HG02763 (cell line): ENCODE measurements at regions not wholly inside any gene's neighbourhood (a gene's known extent, or its start where the extent isn't known, plus 50 kb on each side); places are given as distances from the start of the nearest gene placed in this dataset.

Experiments used
- ATAC-seq: cut with Tn5 transposase; IDR thresholded peaks from one replicate; pipeline ENCODE4 v1.9.1; 2021; ENCODE audit warnings: mild to moderate bottlenecking, moderate library complexity; ENCODE audit not compliant: unreplicated experiment

DNA sequence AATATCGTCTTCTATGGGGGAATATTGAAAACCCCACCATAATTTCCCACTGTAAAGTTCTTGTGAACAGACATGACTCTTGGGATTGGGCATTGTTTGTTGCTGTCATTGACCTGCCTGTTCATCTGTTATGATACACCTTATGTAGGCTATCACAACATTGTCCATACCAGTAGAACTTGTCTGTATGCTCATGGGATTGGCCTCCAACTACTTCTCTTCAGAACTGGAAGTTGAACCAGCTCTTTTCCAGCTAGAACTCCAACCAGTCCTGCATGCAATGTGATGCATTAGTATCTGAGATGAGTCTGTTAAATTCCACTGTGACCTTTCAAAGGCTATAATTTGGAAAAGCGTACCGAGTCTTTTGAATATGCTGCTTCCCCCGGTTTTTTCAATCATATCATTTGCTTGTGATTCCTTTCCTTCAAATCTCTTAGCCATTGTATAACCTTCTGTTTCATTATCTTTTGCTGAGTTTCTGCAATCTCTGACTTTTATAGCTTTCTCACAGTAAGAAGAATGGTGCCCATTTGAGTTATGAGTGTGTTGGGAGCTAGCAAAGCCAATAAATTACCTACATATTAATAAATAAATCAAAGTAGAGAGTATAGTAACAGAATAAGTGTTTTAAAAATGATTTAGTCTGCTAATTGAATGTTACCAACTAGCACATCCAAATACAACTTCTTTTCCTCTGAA, 101.9 kb downstream of the PLK2 start:
- no peak for ATAC-seq

DNA sequence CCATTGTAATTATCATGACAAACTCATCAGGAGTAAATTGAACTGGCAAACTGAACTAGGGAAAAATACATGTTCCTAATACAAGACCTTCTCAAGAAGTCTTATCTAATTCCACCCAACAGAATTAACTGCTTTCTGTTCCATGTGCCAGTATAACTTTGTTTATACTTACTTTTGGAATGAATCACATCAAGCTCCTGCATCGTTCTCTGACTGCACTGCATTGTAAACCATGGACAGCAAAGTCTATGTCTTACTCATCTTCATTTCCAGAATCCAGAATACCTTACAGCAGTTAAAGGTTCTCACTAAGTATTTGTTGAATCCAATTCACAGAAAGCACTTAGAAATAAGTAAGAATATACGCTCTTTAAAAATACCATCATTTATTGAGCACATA, 102.8 kb downstream of the PLK2 start:
- no peak for ATAC-seq

DNA sequence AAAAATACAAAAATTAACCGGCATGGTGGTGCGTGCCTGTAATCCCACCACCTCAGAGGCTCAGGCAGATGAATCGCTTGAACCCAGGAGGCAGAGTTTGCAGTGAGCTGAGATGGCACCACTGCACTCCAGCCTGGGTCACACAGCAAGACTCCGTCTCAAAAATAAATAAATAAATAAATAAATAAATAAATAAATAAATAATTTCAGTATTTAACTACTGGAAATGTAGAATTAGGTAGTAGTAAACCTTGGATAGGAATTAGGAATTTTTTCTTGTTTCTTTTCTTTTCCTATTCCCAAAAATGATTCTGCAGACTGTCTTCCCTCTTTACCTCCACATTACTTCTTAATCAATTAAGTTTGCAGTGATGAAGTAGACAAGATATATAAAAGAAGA, 103.2 kb downstream of the PLK2 start:
- ATAC-seq, result no peak

DNA sequence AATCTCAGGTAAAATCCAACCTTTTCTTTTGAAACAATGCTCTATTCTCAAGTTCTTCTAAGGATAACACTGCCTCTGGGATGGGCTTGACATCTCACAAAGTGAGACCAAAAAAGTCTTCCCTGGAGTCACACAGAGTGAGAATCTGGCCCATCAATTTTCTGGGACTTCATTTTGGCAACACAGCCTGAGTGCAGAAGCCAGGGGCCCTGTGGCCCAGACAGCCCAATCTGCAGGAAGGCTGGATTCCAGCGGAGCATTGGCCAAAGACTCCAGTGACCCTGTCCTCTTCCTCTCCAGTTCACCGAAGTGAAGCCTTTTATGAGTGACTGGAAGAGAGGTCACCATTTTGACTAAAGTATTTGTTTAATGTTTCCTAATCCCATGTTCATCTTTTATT, 105.1 kb downstream of the PLK2 start:
- no peak for ATAC-seq

DNA sequence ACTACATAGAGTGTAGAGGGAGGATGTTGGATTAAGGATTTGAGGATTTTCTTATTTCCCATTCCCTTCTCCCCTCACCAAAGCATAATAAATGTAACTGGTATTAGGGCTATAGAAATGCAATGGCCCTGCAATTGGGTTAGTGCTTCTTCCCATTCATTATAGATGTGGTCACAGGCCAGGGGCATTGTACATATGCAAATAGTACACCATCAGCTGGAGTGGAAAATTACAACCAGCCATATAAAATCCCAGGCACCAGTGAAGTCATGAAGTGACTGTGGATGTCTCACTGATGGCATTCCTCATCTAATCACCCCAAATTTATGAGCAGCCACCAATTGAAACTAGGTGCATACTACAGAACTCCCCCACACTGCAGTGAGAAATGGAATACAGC, 105.9 kb downstream of the PLK2 start:
- ATAC-seq, result no peak

DNA sequence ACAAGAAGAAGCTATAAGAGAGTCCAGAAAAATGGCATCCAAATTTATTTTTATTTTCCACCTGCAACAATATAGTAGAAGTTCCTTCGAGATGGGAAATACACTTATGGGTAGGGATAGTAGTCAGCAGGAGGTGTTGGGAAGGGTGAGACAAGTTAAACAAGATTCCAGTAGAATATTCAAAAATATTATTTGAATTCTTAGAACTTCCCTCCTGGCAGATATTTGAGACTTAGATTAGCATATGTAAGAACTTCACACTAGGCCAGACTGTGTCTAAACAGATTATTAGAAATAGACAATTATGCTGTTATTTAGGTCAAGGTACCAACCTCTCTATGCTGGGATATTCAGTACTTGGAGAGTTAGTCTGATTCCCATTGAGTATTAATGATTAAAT, 108.7 kb downstream of the PLK2 start:
- no peak for ATAC-seq

DNA sequence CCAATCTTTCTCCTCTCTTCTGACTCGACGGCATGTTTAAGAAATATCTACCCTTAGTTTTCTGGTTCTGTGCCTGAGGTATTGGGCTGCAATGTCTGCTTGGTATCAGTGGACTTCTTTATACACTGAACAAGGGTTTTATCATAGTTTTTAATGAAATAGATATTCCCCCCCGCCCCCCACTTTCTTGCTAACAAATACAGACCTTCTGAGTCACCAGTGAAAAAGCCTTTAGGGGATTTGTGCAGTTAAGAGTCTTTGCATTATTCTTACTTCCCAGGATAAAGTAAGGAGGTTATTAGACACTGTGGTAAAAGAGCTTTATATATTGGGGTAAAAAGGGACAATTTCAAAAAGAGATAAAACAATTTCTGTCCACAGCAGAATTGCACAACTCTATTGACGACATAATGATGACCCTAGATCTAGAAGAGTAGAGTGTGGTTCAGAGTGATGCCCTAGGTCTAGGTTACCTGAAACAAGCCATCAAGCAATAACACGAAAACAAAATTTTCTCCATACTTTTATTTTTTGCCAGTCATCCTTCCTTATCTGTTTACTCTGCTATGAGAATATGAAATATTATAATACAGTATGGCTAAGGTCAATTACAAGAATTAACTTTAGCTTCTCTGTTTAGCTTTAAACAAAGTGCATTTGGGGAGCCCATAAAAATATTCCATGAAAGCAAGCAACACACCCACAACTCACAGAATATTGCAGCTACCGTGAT, 110.7 kb downstream of the PLK2 start:
- ATAC-seq, result no peak

DNA sequence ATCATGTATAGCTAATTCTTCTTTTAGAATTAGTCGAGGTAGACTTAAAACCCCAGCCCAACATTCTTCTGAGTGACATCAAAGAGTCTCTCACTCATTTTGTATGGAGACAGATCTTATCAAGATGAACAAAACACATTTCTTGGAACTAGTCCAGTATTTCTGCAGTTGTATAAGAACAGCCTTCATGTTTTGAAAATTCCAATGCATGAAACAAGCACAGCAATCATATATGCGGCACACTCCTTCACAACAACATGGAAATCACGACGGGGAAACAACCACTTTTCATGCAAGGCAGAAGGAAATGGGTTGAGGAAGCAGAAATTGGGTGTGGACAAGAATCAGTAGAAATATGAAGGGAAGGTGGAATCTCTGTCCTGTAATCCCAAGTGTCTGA, 113.8 kb downstream of the PLK2 start:
- ATAC-seq, result no peak

DNA sequence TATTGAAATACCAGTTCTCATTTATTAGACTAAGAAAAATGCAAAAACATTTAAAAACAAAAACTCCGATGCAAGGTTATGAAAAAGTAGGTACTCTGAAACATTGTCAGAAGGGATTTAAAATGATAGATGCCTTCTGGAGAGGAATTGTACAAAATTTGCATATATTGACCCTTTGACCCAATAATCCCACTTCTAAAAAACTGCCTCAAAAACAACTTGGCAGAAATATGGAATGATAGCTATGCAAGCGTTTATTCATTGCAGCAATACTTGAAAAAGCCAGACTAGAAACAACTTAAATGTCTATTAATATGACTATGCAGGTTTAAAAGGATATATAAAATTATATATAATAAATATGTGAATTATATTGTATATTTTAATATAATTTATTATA, 118.4 kb downstream of the PLK2 start:
- no peak for ATAC-seq

DNA sequence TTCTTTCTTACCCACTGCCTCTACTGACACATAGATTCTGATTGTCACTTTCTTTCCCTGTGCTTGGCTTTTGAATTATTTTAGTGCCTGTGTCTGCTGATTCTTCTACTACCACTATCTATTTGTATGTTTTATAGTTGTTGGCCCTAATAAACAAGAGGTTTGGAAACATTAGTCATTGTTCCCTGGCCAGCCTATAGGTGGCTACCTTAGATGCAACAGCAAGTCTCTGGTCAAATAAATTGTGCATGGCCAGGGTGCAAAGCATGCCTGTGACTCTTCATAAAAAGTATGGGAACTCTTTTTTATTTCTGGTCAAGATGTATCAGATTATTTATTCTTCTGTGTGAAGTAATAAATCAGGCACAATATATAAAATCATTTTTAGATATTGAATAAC, 124.4 kb downstream of the PLK2 start:
- no peak for ATAC-seq

DNA sequence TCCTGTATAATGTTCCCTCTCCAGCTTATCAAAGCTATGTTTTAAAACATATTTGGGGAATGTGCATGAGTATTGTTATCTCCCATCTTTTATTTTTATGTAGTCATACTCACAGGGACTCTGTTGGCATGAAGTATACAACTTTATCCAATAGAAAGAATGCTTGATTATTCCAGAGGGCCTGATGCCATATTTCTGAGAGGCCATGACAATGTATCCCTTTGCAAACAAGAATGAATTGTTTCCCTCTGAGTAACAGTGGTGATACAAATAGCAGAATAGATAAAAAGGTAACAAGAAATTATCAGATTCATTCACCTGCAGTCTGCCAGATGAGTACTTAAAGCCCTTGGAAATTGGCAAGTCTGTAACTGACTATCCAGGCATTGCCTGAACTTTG, 125.9 kb downstream of the PLK2 start:
- ATAC-seq, result no peak

DNA sequence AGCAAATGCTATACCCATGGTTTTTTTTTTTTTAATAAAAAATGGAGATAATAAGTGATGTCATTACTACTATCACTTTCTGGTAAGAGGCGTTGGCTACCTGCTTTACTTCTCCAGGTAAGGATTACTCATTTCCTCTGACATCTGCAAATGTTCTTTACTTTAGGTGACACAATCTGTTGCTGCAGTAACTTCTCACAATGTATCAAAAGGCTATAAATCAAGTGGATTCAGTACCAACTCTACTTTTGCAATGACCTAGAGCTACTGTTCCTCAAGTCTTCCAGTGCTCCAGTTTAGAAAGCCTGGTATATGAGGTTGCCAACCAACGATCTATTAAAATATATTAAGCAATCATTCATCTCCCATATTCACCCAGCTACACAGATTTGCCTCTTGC, 129.1 kb downstream of the PLK2 start:
- ATAC-seq, result no peak

DNA sequence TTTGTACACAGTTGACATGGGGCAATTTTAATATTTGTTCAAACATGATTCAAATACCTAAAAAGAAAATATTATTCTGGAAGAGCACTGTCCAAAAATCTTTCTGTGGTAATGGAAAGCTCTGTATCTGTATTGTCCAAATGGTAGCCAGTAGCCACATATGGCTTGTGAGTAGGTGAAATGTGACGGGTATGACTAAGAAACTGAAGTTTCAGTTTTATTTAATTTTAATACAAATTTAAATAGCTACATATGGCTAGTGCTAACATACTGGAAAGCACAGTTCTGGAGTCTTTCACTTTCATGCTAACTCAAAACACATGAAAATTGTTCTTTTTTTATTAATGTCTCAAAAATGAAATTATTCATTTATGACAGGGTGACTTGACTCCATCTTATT, 132.6 kb downstream of the PLK2 start:
- ATAC-seq, result no peak

DNA sequence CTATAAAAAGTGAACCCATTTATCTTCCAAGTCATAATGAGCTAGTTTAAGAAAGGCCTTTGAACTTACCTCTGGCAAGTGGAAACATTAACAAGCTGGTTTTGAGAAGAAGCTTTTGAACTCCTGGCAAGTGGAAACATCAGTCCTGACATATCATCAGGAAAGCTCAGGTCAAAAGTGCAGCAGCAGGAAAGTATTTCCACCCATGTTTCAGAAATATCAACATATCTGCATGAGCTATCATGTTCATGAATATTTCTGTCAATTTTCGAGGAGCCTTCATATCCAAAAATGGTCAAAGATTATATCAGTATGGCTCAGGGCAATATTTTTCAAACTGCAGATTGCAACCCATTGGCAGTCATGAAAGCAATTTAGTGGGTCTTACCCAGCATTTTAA, 133.9 kb downstream of the PLK2 start:
- ATAC-seq, result no peak

DNA sequence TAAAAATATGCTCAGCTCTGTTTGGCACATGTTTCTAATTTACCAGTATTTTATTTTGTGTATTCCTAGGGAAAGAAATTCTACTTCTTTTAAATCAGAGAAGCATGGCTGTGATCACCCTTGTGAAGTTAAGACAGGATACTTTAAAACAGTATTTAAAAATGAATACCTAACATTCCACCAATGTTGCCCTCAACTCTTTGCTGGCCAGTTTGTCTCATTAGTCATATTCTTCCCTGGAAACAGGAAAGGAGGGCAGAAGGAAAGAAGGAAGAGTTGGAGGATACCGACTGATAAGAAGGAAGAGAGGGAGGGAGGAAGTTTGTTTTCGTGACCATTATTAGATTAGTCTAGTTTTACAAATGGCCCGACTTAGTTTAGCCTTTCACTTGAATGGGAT, 137.4 kb downstream of the PLK2 start:
- no peak for ATAC-seq

DNA sequence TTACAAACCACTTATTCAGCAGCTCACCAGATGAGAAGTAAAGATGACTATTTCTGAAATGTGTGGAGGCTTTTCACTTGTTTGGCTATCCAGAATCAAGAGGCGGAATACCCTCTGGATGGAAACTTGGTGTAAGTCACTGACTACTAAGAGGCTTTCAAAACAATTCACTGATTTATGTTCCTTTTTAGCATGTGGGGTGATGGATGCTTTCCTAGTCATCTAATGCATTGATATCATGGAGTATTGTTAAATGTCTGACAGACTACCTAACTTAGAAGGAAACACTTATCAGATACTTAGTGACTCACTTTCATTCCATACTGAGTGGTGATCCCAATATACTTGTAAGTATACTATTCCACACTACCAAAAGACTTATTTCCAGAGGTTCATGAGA, 141.4 kb downstream of the PLK2 start:
- ATAC-seq, result no peak

DNA sequence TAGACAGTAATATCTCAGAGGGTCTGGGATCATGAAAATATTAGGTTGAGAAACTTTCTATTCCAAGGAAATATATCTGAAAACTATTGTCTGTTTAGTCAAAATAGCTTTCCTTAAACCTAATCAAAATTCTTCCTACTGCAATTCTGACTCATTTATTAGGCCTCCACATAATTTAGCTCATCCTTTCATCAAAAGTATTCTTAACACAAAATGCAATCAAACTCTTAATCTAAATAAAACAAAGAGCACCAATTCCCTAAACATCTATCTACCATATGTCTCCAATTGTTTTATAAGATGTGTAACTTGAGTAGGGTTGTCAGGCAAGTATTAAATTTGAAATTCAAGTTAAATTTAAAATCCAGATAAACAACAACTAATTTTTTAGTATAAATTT, 142.1 kb downstream of the PLK2 start:
- no peak for ATAC-seq

DNA sequence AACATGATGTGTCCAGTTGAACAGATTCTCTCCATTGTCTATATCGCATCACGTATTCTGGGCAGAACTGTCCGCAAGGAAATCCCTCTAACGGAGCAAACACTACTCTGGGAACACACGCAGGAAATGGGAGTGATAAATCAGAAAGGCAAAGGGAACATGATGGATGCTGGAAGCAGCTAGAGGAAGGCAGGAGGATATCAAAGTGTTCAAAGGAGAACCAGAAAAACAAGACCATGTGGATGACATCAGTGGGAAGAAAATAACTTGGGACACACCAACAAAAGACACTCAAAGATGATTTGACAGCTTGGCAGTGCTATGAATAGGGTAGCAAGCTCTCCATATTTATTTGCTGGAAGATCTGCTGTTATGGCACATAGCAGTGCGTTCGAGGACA, 142.9 kb downstream of the PLK2 start:
- no peak for ATAC-seq

DNA sequence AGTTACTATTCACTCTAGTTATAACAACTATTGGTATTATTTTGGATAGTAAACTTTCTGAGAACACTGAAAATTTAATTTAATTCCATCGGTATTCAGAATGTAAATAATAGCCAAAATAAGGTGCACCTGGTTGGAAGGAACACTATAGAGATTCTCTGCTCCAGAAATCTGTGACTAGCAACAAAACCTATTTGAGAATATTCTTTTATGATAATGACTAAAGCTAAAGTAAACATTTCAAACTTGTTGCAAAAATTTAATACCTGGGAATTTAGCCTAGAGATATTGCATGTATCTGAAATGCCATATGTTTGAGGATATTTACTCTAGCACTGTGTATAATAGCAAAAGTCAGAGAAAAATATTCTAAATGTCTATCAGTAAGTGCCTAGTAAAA, 144.1 kb downstream of the PLK2 start:
- ATAC-seq, result no peak

DNA sequence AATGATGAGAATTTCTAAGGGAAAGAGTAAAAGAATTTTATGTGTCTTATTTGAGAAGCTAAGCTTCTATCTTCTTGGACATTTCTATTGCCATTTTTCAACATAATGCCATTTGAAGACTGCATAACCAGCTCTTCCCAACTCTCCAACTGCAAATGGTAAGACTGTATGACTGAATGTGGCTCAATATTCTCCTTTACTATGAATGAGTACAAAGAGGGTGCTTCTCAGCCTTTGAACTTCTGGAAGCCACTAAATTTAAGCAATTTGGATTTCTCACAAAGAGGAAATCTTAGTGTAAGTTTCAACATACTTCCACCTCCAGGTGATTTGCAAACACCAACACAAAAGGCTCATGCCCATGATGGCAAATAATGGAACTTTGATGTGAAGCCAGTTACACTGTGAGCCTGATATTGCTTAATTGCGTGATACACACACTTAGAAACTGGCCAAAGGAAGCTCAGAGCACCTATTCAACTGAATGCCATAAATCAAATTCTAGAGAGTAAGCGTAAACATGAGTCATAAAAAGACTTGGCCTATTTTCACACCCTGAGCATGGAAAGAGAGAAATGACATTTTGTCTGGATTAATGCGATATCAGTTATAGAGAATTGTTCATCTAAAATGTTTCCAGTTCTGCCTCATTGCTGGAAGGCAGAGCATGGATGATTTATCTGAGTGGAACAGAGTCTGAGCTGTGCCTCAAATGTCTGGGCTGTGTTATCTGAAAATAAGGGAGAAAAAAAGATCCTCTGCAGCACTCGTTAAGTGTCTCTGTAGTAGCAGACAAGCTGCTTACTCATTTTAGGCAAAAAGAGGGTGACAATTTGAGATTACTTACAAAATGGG, 145.3 kb downstream of the PLK2 start:
- no peak for ATAC-seq

DNA sequence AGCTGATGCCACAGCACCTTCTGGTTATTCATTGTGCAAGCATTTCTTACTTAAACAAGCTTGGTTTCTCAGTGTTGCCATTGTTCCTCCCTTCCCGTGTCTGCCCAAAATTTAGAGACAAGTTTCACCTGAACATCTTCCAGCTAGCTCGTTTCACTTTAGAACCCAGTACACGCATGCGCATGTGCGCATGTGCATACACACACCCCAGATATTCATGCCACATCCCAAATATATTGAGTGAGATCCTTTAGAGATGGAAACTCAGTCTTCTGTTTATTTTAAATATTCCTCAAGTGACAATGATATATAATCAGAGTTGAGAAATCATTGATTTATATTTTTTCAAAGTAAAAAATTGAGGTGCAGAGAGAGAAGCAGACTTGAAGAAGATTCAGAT, 147.6 kb downstream of the PLK2 start:
- no peak for ATAC-seq

DNA sequence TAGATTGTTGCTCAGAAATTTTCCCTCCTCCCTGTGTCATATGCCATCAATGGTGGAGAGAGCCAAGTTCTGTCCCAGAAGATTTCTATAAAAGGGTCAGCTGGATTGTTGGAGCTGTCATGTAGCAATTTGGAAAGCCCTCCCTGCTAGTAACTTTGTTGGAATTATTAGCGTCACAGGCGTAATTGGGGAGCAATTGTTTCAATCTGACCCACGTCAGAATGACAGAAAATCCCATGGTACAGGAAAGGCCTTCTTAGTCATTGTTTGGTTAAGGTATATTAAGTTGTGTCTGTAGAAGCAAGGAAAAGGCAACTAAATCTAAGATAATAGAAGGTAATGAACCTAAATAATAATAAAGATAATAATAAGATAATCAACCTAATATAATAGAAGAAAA, 148.4 kb downstream of the PLK2 start:
- no peak for ATAC-seq
